ENCODE measurements at regions not wholly inside any gene's neighbourhood (a gene's known extent, or its start where the extent isn't known, plus 50 kb on each side); places are given as distances from the start of the nearest gene placed in this dataset.
"Not testable (repeated sequence)": the region's sequence is repeated elsewhere in the genome, so short reads cannot be mapped to it uniquely, and the experiment has no call there.

DNA sequence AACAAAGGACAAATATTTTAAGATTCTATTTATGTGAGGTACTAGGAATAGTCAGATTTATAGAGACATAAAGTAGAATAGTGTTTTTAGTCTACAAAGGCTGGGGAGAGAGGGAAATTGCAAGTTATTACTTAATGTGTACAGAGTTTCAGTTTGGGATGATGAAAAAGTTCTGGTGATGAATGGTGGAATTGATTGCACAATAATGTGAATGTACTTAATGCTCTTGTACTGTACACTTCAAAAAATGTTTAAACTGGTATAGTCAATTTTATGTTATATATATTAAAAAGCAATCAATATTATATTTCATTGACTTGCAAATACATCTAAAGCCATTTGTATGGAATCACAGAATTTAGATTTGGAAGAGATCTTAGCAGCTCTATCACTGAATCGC lies 213.4 kb downstream of the PPP1R3A start:
- no peak for DNase-seq

DNA sequence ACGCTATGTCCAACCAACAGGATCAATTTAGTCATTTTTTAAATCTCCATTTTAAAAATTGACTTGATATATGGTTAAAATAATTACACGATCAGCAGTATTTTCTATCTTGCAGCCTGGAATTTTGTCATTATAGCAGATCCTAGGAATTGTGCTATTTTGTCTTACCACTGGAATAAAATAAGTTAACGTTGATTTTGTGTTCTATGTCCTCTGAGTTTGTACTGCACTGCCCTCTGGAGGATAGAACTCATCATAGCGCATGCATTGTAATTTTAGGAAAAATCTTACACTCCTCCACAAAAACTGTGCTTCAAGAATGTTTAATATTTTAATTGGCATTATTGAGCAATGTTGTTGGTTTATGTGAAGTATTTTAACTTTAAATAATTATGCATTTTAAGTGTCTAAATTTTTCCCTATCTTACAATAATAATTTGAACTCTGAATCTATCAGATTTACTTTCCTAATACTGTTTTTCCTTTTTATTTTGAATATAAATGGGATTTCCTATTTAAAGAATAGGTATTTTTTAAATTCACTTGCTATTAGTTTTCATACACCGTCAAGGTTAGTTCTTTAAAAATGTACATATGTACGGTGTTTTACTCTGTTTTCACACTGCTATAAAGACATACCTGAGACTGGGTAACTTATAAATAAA lies 220.1 kb downstream of the PPP1R3A start:
- no peak for DNase-seq

- DNase-seq, result no peak
Observed at GRCh38 chr7:113694149-113694548, 224.7 kb downstream of the PPP1R3A start.

DNA sequence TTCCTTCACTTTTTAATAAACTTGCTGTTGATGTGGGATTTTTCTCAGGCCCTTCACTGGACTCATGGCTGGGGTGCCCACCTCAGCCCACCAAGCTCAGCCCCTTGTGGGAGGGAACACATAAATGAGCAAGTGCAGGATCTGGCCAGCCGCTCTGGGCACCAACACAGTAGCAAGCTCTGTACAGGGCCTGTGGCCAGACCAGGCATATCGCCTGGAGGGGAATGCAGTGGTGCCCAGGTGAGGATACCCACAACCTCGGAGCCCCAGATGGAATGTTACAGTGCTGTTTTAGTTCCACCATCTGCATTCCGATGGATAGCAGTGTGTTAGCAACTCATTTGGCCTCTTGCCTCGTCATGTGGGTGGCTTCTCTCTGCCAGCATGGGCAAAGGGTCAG lies 234.6 kb downstream of the PPP1R3A start:
- no peak for DNase-seq

GRCh38 chr7:113677811-113678210 lies 241.0 kb downstream of the PPP1R3A start:
- no peak for DNase-seq

DNA sequence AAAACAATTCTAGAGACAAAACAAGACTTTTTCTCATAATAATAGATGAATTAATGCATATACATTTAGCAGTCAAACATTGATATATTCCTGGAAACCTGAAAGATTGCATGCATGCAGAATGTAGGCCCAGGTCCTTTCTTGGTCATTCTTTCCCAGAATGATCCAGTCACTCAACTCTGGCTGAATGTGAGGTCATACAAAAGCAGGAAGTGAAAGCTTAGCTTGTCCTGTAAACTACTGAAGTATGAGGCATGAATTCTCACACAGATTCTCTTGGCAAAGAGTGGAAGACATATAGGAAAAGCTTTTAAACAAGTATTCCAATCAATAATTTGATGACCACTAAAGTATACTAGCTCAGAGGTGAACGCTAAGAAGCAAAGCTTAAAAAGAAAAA lies 253.9 kb downstream of the PPP1R3A start:
- DNase-seq, result no peak

DNA sequence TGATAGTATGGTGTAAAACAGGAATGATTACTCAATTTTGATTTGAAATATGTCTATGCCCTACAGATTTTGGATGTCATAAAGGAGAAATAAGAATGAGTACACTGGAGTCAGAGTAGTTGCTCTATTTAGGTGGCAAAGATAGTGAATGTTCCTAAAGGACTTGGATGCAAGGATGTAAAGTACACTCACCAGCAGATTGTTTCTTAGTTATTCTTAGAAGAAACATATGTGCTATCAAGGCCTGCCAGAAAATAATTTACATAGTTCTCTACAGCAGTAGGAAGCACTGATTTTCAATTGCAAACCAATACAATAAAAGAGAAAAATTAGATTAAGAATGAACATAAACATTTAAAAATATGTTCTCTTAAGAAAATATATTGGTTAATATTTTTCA lies 259.4 kb downstream of the PPP1R3A start:
- DNase-seq, result no peak

GRCh38 chr7:113657603-113658002 lies 261.2 kb downstream of the PPP1R3A start:
- no peak for DNase-seq

DNA sequence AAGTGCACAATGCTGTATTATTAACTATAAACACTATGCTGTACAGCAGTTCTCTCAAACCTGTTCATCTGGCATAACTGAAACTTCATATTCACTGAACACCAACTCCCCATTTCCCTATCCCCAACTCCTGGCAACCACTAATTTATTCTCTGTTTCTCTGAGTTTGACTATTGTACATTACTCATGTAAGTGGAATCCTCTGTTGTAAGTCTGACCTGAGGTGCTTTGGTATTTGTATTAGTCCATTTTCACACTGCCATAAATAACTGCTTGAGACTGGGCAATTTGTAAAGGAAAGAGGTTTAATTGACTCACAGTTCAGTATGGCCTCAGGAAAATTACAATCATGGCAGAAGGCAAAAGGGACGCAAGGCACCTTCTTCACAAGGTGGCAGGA lies 266.3 kb downstream of the PPP1R3A start:
- DNase-seq, result no peak

DNA sequence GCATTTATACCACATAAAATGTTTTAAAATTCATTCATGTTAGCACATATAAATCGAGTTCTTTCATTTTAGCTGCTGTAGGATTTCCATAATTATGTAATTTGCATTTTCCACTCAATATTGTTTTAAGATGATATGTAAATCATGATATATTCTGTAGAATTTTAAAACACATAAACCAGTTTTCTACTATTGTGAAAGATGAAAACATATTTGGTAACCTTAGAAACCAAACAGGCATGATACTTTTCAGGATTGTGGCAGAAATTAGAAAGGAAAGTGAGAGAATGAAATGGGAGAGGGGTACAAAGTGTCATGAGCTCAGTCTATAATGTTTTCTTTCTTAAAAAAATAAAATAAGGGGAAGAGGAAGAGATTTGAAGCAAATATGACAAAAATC lies 269.3 kb downstream of the PPP1R3A start:
- no peak for DNase-seq

DNA sequence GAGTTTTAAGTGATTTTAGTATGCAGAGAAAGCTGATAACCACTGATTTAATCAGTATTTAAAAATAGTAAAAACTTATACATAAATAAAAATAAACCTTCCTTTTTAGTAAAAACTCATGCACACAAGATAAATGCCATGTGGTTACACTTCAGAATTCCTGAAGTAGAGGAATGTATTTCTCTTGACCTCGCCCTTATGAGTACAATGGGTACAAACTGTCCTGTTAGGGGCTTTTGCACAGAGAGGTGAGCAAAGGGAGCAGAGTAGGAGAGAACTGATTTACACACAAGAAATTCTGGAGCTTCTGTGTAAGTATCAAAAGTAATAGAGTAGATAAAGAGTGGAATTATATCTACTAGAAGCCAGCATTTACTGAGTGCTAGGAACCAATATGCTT lies 279.6 kb downstream of the PPP1R3A start:
- DNase-seq, result no peak

- DNase-seq, result no peak
Observed at GRCh38 chr7:113636727-113637421, 281.9 kb downstream of the PPP1R3A start.

DNA sequence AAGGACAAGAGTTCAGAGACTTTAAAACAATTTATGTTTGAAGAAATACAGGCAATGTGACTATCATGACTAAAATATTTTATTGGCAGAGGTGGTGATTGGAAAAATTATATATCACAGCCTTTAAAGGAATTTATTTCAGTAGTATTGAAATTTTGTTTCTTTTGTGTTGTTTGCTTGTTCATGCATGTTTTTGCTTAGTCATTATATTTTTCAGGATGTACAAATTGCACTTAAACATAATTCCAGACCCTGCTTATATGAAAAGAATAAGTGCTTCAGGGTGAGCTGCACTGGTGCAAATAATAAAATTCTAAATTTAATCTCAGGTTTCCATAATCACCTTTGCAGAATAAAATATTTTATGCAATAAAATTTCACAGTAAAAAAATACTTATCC lies 283.3 kb downstream of the PPP1R3A start:
- DNase-seq, result no peak

- DNase-seq, result no peak
Observed at GRCh38 chr7:113633073-113633472, 285.7 kb downstream of the PPP1R3A start.

GRCh38 chr7:113628948-113629847 lies 289.6 kb downstream of the PPP1R3A start:
- no peak for DNase-seq

DNA sequence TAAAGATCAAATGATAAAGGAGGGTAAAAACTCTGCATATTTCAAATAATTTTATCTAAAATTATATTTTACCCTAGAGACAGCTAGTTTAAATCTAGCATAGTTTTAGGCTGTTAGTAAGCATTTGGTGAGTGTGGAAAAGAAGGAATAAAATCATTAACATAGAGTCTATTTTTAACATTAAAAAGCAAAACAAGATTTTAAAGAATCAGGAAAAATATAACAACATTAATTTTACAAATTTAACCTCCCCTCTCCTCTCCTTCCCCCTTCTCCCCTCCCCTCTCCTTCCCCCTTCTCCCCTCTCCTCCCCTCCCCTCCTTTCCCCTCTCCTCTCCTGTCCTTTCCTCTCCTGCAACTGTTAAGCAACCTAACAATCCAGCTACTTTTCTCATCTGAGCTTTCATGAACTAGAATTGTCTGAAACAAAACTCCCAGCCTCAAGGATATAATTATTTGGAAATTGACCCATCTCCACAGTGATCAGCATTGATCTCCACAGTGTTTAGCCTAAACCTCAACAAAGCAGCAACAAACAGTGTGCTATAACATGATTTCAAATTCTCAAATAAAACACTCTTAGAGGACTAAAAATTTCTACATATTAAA lies 293.2 kb downstream of the PPP1R3A start:
- DNase-seq, result no peak

GRCh38 chr7:113622796-113623195 lies 296.0 kb downstream of the PPP1R3A start:
- DNase-seq, result no peak

- DNase-seq, result no peak
Observed at GRCh38 chr7:113610572-113610971, 308.2 kb downstream of the PPP1R3A start.

DNA sequence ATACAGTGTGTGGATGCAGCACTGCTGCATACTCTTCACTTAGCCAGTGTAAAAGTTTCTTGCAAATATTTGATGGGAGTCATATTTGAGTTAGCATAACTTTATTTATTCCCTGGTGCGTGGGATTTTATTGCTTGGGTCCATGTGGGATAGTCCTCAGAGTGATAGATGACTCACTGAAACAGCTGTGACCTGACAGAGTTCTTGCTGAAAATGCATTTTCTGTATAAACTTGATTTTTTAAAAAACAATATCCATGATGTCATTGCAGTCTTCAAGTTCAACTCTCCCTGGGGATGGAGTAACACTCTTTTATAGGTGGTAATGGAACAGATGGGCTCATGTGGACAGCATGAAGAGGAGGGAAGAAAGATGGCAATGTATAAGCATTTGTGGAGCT lies 310.0 kb downstream of the PPP1R3A start:
- no peak for DNase-seq

DNA sequence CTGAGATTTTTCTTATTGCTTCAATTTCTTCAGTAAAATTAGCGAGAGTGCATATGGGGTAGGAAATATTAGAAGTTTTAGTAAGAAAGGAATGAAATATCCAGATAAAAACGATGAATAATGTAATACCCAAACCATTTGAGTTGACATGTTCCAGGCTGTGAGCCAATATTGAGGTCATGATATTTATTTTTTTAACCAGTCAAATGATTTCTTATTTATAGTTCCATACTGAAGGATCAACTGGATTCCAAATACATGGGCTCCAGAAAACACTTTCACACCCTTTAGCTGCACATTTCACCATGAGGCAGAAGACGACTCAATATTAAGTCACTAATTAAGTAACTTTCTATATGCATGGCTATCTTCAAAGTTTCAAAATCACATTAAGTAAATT lies 312.5 kb downstream of the PPP1R3A start:
- DNase-seq, result no peak

GRCh38 chr7:113600428-113600827 lies 318.4 kb downstream of the PPP1R3A start:
- DNase-seq, result not testable (repeated sequence)

GRCh38 chr7:113593455-113593854 lies 325.4 kb downstream of the PPP1R3A start:
- DNase-seq, result not testable (repeated sequence)

DNA sequence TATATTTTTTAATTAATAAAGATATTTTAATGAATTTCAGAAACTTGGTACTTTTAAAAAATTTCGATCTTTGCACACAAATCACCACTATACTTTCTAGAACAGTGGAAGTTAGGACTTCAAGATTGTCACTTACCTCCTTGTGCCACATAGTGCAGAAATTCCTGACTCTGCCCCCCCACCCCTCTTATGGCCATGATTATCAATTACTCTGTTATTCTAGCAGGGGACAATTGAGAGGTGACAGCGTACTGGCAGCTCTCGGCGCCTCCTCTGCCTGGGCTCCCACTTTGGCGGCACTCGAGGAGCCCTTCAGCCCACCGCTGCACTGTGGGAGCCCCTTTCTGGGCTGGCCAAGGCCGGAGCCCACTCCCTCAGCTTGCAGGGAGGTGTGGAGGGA lies 325.9 kb downstream of the PPP1R3A start:
- not testable (repeated sequence) for DNase-seq

All from stimulated activated CD4-positive, alpha-beta T cell treated with anti-CD3 and anti-CD28 coated beads, Interleukin-15, amount 100 ng/mL, for 24 hours (primary cell).